Cardiac muscle cell (in vitro differentiated cells and primary cell): ENCODE measurements at regions not wholly inside any gene's neighbourhood (a gene's known extent, or its start where the extent isn't known, plus 50 kb on each side); places are given as distances from the start of the nearest gene placed in this dataset.
A peak's percentile ranks its signal among the peaks of the same experiment; 100 is the strongest.

Experiments
- DNase-seq, 2 donors: peaks; one replicate each; pipeline versions ENCODE4 v3.0.0 to v3.0.0-alpha.2; 2010 to 2017; ENCODE audit warnings: low read depth in 1 of 2, low spot score in 1 of 2
- H3K27ac ChIP-seq: fragments of 200-600 bp; sonication (generic); 2 replicates; pipeline ENCODE4 v1.5.1; 2016
- H3K27me3 ChIP-seq: fragments of 200-600 bp; sonication (generic); 2 replicates; pipeline ENCODE4 v1.6.0; 2016; ENCODE audit warnings: control low read depth
- H3K36me3 ChIP-seq: fragments of 200-600 bp; sonication (generic); 2 replicates; pipeline ENCODE4 v1.5.1; 2016; ENCODE audit warnings: control low read depth
- H3K4me1 ChIP-seq: fragments of 200-600 bp; sonication (generic); 2 replicates; pipeline ENCODE4 v1.8.1; 2017; ENCODE audit warnings: low read depth, mild to moderate bottlenecking, mixed run types
- H3K4me3 ChIP-seq: fragments of 200-600 bp; sonication (generic); 2 replicates; pipeline ENCODE4 v1.5.1; 2016; ENCODE audit warnings: mild to moderate bottlenecking
- H3K9me3 ChIP-seq: fragments of 200-600 bp; sonication (generic); 2 replicates; pipeline ENCODE4 v1.5.1; 2017; ENCODE audit warnings: low read depth, mild to moderate bottlenecking, control low read depth
- CTCF ChIP-seq: IDR thresholded peaks from 2 replicates; pipeline ENCODE4 v1.5.1; 2012; ENCODE audit warnings: low read depth, mild to moderate bottlenecking, low read length

- no peak overlapping the region for H3K27ac ChIP-seq
- DNase-seq, result no peak
- no peak for TF ChIP-seq CTCF
- no peaks in the 10 kb centered on the region for H3K27me3 ChIP-seq
- H3K4me3 ChIP-seq, result no peak overlapping the region
- H3K4me1 ChIP-seq, result no peaks in the 10 kb centered on the region
- H3K36me3 ChIP-seq, result no peaks in the 10 kb centered on the region
- no peaks in the 10 kb centered on the region for H3K9me3 ChIP-seq
Observed at GRCh38 chr12:18899162-18899561, 161.2 kb downstream of the CAPZA3 start.

- Histone ChIP-seq H3K27me3 (no peaks in the 10 kb centered on the region), H3K4me1 (no peaks in the 10 kb centered on the region), H3K4me3 (no peak overlapping the region), H3K36me3 (no peaks in the 10 kb centered on the region), H3K9me3 (no peaks in the 10 kb centered on the region), H3K27ac (no peak overlapping the region)
- peak in 1 of 2 donors; percentile 33 for DNase-seq
- no peak for TF ChIP-seq CTCF
Observed at GRCh38 chr12:18899678-18900317, 161.9 kb downstream of the CAPZA3 start.

- Histone ChIP-seq H3K27ac (no peak overlapping the region), H3K4me3 (no peak overlapping the region), H3K36me3 (no peaks in the 10 kb centered on the region), H3K4me1 (no peaks in the 10 kb centered on the region), H3K9me3 (no peaks in the 10 kb centered on the region), H3K27me3 (no peaks in the 10 kb centered on the region)
- TF ChIP-seq CTCF, result no peak
- no peak for DNase-seq
Observed at GRCh38 chr12:18905134-18905533, 167.2 kb downstream of the CAPZA3 start.

GRCh38 chr12:18906395-18906794, 168.5 kb downstream of the CAPZA3 start:
- no peak for TF ChIP-seq CTCF
- no peaks in the 10 kb centered on the region for H3K9me3 ChIP-seq
- no peak overlapping the region for H3K27ac ChIP-seq

GRCh38 chr12:18907127-18907526, 169.2 kb downstream of the CAPZA3 start:
- no peaks in the 10 kb centered on the region for H3K4me1 ChIP-seq
- H3K27me3 ChIP-seq, result no peaks in the 10 kb centered on the region
- no peaks in the 10 kb centered on the region for H3K36me3 ChIP-seq
- DNase-seq, result no peak
- TF ChIP-seq CTCF, result no peak
- no peak overlapping the region for H3K4me3 ChIP-seq
- no peak overlapping the region for H3K27ac ChIP-seq
- no peaks in the 10 kb centered on the region for H3K9me3 ChIP-seq

More at GRCh38 chr12:18906395-18906794, 168.5 kb downstream of the CAPZA3 start:
- no peak overlapping the region for H3K4me3 ChIP-seq
- no peaks in the 10 kb centered on the region for H3K27me3 ChIP-seq
- H3K36me3 ChIP-seq, result no peaks in the 10 kb centered on the region
- no peak for DNase-seq
- H3K4me1 ChIP-seq, result no peaks in the 10 kb centered on the region

GRCh38 chr12:18907728-18908127, 169.8 kb downstream of the CAPZA3 start:
- no peak for DNase-seq
- no peak overlapping the region for H3K27ac ChIP-seq
- H3K36me3 ChIP-seq, result no peaks in the 10 kb centered on the region
- H3K4me3 ChIP-seq, result no peak overlapping the region
- H3K27me3 ChIP-seq, result no peaks in the 10 kb centered on the region
- H3K4me1 ChIP-seq, result no peaks in the 10 kb centered on the region
- no peaks in the 10 kb centered on the region for H3K9me3 ChIP-seq
- TF ChIP-seq CTCF, result no peak
